Muscle of leg (tissue), 3 donors: ENCODE measurements at regions not wholly inside any gene's neighbourhood (a gene's known extent, or its start where the extent isn't known, plus 50 kb on each side); places are given as distances from the start of the nearest gene placed in this dataset.
"Not testable (repeated sequence)": the region's sequence is repeated elsewhere in the genome, so short reads cannot be mapped to it uniquely, and the experiment has no call there.

Experiments used
- DNase-seq: peaks from one replicate; pipeline ENCODE4 v3.0.0; 2013
- H3K27ac ChIP-seq: one replicate; pipeline ENCODE4 v1.5.1; 2013; ENCODE audit warnings: mild to moderate bottlenecking, low read length, control low read depth
- H3K27me3 ChIP-seq: one replicate; pipeline ENCODE4 v1.6.1; 2013; ENCODE audit warnings: low read length; ENCODE audit not compliant: control insufficient read depth, insufficient read depth
- H3K36me3 ChIP-seq: one replicate; pipeline ENCODE4 v1.6.1; 2013; ENCODE audit warnings: low read length; ENCODE audit not compliant: control insufficient read depth, insufficient read depth
- H3K4me1 ChIP-seq: one replicate; pipeline ENCODE4 v1.6.1; 2013; ENCODE audit warnings: low read length; ENCODE audit not compliant: control insufficient read depth, insufficient read depth
- H3K4me3 ChIP-seq: one replicate; pipeline ENCODE4 v1.5.1; 2013; ENCODE audit warnings: low read length, control low read depth
- H3K9me3 ChIP-seq: replicated peaks from 2 replicates; pipeline ENCODE4 v1.6.1; 2013; ENCODE audit warnings: low read depth, low read length; ENCODE audit not compliant: control insufficient read depth
- WGBS: methylation state at CpG from one replicate; pipeline ENCODE4 v1.1.5; 2013; ENCODE audit warnings: missing lambda C conversion rate; ENCODE audit not compliant: insufficient coverage; 5-methylcytosine and 5-hydroxymethylcytosine counted together

DNA sequence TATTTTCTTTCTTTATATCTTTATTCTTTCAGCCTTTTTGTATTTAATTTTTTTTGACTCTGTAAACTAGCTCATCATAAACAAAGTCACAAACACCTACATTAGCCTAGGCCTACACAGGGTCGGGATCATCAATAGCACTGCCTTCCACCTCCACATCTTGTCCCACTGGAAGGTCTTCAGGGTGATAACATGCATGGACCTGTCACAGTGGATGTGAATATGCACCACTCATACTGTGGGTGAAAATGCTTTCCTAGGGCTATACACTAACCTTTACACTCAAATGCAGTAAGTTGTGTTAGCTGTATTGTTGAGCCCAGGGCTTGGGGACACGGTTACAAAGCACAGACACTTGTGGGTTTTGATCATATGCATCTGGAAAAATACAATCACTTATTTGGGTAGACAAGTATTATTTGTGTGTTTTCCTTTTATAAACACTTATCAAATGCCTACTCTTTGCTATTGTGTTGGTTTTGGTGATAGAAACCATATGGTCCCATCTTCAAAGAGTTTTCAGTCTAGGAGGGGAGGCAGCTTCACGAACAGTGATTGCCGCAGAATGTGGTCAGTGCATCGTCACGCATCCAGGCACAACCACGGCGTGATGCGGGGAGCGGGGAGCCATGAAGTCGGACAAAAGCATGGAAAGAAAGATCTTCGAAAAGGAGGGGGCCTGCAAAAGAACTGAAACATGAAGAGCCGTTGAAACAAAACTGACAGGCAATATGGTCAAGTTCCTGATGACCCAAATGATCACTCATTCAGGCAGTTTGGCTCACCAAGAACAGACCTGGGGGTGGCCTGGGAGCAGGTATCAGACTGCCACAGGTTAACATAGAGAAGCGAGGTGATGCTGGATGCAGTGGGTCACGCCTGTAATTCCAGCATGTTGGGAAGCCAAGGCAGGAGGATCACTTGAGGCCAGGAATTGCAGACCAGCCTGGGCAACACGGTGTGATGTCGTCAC lies 751.4 kb upstream of the TPTE start:
- not testable (repeated sequence) for H3K36me3 ChIP-seq, H3K4me1 ChIP-seq, H3K4me3 ChIP-seq, H3K27me3 ChIP-seq, H3K27ac ChIP-seq, DNase-seq
- peaks cover 54% of the 10 kb centered on the region for H3K9me3 ChIP-seq
- 73% methylated on average over 16 of the region's 17 CpGs for WGBS

DNA sequence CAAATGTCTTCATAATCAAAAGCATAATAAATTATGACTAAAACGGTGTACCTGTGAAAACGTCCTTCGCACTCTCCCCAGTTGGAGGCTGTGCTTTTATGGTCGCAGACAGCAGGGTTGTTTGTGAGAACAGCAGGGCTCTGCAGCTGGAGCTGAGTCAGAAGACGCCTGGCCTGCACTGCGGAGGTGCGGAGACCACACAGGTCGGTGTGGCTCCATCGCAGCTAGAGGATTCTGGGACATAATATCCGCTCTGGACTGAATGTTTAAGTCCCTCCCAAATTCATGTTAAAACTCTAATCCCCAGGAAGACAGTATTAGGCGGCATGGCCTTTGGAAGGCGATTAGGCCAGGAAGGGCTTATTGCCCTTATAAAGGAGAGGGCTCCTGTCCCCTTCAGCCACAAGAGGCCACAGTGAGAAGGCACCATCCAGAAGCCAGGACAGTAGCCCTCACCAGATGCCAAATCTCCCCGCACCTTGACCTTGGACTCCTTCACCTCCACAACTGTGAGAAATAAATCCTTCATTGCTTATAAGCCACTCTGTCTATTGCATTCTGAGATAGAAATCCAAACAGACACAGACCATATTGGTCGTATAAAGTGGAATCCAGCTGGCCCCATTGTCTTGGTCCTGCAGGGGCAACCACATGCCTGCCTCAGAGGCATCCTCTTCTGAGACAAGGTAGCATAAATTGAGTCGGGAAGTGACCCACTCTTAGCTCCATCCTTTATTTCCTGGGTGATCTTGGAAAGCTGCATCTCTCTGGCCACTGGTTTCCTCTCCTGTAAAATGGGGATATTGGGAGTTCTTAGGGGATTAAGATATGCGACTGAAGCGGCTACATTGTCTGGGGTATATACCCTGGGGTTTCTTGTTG lies 749.7 kb upstream of the TPTE start:
- not testable (repeated sequence) for H3K4me1 ChIP-seq, H3K27ac ChIP-seq, DNase-seq, H3K27me3 ChIP-seq, H3K4me3 ChIP-seq, H3K36me3 ChIP-seq
- peaks cover 68% of the 10 kb centered on the region for H3K9me3 ChIP-seq
- 69% methylated on average over 17 of the region's 17 CpGs for WGBS

DNA sequence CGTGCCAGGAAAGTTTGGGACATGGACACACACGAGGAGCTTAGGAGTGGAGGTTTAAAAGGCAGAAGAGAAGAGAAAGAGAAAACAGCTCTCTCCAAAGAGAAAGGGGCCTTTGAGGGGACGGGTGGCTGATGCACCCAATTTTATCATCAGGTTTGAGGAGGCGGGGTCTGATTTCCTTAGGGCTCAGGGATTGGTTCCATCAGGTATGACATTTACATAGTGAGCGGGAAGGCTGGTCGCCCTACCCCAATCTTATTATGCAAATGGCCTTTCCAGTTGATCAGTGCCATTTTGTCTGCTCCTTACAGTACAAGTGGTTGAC lies 749.1 kb upstream of the TPTE start:
- no peak overlapping the region for H3K4me3 ChIP-seq
- WGBS, result 64% methylated on average over 6 of the region's 6 CpGs
- no peak for DNase-seq

DNA sequence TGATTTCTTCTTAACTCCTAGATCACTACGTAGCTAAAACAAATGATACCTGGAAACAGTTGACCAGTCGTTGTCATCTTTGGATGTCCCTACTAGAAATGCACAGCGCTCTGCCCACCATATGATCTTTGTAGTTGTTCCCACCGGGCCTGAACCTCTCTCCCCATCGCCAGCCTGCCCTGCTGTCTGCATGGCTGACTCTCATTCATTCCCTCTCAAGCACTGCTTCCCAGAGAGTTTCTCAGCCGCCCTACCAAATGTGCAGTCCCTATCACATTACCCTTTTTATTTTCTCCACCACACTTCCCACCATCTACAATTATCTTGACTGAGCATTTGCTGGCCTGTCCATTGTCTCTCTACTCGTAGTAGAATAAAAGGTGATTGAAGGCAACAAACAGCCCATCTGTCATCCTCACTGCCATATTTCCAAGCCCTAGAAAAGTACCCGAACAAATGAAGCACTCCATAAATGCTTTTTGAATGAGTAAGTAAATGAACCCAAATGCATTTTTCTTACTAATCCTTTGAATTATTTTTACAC lies 748.4 kb upstream of the TPTE start:
- not testable (repeated sequence) for H3K4me3 ChIP-seq, H3K27me3 ChIP-seq, H3K27ac ChIP-seq, DNase-seq, H3K36me3 ChIP-seq, H3K4me1 ChIP-seq
- peaks cover 60% of the 10 kb centered on the region for H3K9me3 ChIP-seq
- WGBS, result 61% methylated on average over 7 of the region's 8 CpGs

More for the DNA sequence above, 749.1 kb upstream of the TPTE start:
- H3K27me3 ChIP-seq, result no peaks in the 10 kb centered on the region
- H3K27ac ChIP-seq, result no peak overlapping the region
- H3K36me3 ChIP-seq, result no peaks in the 10 kb centered on the region
- peaks cover 65% of the 10 kb centered on the region for H3K9me3 ChIP-seq
- no peaks in the 10 kb centered on the region for H3K4me1 ChIP-seq

DNA sequence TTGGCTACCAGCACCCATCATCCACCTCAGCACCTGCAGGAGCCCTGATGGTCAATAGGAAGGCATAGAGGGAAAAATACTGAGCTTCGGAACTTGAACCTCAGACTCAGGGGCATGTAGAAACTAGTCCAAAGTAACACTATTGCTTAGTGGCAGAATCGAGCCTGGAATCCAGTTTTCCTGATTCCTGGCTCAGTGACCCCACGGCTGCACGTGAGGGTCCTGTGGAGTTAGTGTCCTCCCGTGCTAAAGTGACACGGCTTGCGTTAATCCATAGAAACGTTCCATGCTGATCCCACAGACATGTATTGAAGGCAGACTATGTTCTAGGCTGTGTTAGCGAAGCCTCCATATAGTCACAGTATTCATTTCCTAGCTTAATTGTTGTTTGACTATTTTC lies 747.0 kb upstream of the TPTE start:
- Histone ChIP-seq H3K27me3 (no peaks in the 10 kb centered on the region), H3K4me3 (no peak overlapping the region), H3K4me1 (no peaks in the 10 kb centered on the region), H3K27ac (no peak overlapping the region), H3K36me3 (no peaks in the 10 kb centered on the region), H3K9me3 (peaks cover 62% of the 10 kb centered on the region)
- WGBS, result 72% methylated on average over 8 of the region's 9 CpGs
- no peak for DNase-seq

DNA sequence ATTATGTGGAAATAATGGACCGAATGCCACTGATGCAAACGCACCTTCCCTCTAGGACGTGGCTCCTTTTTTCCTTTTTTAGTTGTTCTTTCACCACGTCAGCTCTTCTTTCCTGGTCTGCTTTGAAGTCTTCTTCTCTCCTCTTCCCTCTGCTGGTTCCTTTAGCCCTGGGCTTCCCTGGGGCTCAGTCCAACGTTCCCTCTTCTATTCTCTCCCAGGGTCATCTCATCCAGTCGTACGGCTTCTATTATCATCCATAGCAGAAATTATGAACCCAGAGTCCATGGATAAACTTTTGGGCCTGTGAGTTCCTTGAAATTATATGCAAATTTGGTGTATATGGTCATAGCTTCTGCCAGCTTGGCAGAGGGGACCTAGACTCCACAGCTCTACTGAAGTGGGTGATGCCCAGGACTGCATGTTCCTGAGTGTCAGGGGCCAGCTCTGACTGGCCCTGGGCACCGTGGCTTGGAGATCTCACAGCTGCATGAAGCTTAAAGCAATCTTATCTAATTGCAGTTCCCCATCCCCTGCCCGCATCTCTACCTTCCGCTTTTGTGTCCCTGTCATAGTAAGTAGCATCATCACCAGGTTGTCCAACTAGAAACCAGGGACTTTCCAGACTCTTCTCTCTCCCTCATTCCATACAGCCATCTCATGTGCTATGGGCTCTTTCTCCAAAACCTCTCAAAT lies 746.3 kb upstream of the TPTE start:
- H3K36me3 ChIP-seq, H3K27me3 ChIP-seq, H3K27ac ChIP-seq, DNase-seq, H3K4me1 ChIP-seq, H3K4me3 ChIP-seq: not testable (repeated sequence)
- 65% methylated on average over 8 of the region's 10 CpGs for WGBS
- H3K9me3 ChIP-seq, result peaks cover 59% of the 10 kb centered on the region

DNA sequence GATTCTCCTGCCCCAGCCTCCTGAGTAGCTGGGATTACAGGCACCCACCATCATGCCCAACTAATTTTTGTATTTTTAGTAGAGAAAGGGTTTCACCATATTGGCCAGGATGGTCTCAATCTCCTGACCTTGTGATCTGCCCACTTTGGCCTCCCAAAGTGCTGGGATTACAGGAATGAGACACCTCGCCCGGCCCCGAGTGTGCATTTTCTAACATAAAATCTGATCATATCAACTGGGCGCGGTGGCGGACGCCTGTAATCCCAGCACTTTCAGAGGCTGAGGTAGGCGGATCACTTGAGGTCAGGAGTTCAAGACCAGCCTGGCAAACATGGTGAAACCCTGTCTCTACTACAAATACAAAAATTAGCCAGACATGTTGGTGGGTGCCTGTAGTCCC lies 745.5 kb upstream of the TPTE start:
- H3K4me1 ChIP-seq, H3K36me3 ChIP-seq, H3K27me3 ChIP-seq, H3K27ac ChIP-seq, DNase-seq, H3K4me3 ChIP-seq: not testable (repeated sequence)
- peaks cover 58% of the 10 kb centered on the region for H3K9me3 ChIP-seq
- WGBS, result 68% methylated on average over 8 of the region's 8 CpGs

DNA sequence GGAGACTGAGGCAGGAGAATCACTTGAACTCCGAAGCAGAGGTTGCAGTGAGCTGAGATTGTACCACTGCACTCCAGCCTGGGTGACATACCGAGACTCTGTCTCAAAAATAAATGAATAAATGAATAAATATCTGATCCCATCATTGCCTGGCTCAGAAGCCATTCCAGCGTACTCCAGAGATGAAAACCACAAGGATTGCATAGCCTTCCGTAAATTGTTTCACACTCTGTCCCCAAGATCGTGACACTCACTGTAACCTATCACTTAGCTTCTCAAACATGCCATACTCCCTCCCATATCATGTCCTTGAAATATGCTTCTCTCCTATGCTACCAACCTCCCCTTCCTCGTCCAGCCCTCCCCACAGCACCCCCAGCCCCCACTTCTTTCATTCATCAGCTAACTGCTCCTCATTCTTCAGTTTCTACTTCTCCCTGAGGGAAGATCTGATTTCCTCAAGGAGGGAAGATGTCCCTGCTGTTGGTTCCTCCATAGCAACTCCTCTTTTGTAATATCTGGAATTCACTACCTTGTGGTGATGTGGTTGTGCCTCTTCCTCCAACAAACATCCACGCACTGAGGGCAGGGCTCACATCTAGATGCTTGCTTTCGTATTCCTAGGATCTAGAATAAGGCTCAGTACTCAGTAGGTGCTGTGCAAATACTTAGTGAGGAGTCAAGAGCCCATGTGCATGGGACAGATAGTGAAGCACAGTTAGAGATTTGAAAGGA lies 744.9 kb upstream of the TPTE start:
- not testable (repeated sequence) for DNase-seq, H3K27ac ChIP-seq, H3K4me3 ChIP-seq, H3K4me1 ChIP-seq, H3K36me3 ChIP-seq, H3K27me3 ChIP-seq
- 56% methylated on average over 5 of the region's 8 CpGs for WGBS
- H3K9me3 ChIP-seq, result peaks cover 56% of the 10 kb centered on the region

DNA sequence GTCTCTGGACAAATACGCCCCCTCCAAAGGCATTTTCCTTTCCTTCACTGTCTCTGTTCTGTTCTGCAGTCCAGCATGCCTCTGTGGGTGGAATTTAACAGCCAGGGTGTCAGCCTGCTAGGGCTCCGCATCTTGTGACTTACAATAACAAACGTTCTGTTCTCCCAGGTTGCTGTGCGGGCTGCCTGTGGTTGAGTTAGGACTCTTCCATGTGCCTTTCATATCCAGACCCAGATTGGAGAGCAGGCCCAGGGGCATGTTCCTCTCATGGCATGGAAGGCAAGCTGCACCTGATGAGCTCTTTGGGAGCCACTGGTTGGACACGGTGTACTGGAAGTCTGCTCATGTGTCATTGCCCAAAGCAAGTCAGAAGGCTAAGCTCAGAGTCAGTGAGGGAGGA lies 742.8 kb upstream of the TPTE start:
- not testable (repeated sequence) for H3K36me3 ChIP-seq, H3K4me1 ChIP-seq, H3K27ac ChIP-seq, DNase-seq, H3K27me3 ChIP-seq, H3K4me3 ChIP-seq
- peaks cover 53% of the 10 kb centered on the region for H3K9me3 ChIP-seq
- WGBS, result 80% methylated on average over 5 of the region's 5 CpGs
